Amygdala (tissue), 56 donors: ENCODE measurements at regions not wholly inside any gene's neighbourhood (a gene's known extent, or its start where the extent isn't known, plus 50 kb on each side); places are given as distances from the start of the nearest gene placed in this dataset.

Source experiments
- DNase-seq, 56 donors: peaks; one replicate each; lab custom pipeline; 2025; lab: John Stamatoyannopoulos, UW

DNA sequence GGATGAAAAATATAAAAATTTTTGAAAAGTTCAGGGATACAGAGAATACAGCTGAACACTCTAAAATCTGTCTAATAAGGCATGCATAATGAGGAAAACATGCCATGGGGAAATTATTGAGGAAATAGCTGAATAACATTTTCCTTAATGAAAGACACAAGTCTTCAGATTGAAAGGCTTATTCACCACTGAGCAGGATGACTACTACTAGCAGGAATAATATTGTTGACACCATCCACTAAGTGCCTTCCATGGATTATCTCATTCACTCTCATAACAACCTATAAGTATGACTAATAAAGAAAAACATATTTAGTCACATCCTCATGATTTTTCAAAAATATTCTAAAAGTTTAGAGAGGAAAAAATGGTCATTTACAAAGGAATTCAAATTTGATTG is 96.7 kb upstream of the FER start:
- DNase-seq = no peak

DNA sequence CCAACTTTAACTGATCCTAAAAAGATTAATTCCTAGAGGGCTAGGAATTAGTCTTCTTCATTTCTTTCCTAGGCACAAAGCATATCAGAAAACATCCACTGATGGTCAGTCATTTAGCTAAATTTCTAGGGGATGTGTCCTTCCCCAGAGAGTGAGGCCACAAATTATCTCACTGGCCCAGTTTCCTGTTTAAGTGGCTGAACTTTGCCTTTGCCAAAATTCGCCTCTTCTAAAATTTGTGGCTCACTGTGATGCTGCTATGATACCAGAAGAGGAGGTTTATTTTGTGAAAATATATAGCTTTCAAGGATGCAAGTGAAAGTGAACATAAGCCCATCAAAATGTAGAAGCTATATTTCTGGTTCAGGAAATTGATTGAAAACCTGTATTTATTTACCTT is 98.1 kb upstream of the FER start:
- DNase-seq = no peak

DNA sequence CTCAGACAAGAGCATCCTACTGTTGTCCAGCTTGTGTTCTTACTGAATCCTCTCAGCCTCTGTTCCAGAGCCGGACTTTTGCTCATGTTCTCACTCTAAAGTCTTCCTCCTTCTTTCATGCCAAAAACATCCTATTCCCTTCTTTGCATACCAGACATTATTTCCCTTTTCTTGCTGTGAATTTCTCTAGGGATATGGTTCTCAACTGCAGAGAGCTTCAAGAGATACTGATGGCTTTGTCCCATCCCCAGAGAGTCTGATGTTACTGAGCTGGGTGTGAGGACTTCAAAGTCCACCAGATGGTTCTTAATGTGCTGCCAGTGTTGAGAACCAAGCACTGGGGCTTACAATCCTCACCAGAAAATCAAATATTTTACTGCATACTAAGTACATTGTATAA is 98.6 kb upstream of the FER start:
- DNase-seq = no peak

DNA sequence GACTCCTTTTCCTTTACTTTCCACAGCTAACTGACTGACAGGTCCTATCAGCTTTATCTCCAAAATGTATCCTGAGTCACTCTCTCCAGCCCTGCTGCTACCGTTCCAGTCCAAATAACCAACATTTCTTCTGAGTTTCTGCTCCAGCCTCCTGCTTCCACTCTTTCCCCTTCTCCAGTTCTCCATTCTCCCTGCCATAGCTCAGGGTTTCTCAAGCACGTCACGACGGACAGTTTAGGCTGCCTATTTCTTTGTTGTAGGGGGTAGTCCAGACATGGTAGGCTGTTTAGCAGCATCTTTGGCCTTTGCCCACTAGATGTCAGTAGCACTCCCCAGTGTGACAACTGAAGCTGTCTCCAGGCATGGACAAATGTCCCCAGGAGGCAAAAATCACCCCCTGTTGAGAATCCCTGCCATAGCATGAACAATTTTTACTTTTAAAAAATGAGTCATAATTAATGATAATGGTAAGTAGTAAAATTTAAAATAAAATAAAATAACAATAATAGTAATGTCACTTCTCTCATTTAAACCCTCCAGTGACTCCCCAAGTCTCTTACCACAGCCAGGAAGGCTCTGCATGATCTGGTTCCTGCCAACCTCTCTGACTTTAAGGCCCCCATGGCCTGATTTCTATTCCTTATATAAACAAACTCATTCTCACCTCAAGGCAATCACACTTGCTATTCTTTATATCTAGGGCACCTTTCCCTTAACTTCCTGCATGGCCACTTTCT is 105.4 kb upstream of the FER start:
- peak in 49 of 56 donors; percentile 1 to 74 (median 22) for DNase-seq

DNA sequence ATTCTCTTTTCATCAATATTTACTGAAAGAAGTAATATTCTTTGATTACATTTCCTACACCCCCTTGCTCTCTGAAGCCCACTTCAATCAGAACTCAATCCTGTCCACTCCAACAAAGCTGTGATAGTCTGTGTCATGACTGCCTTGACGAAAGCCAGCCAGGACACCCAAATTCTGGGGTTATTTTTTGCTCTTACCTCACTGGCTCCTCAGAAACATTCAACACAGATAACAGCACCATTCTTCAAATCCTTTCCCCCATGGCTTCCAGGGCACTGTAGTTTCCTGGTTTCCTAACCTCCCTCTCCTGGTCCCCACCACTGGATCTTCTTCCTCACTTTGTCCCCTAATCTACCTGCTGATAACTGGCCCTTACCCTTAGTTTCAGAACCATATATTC is 106.1 kb upstream of the FER start:
- no peak for DNase-seq

DNA sequence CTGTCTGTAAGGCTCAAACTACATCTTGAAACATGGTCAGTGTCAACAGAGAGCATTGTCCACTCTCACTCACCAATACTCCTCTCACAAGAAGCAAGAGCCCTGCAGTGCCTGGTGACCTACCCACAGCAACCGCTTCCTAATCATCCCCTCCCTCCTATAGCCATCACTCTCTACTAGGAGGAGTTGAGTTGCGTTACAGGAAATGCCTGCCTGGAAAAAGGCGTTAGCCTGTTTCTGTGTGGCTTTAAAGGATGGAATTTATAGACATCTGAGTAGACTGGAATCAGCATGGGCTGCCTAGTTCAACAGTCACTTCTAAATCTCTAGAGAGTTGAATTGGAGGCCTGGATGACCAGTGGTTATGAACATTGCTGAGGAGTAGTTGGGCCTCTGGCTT is 108.3 kb upstream of the FER start:
- DNase-seq = no peak

DNA sequence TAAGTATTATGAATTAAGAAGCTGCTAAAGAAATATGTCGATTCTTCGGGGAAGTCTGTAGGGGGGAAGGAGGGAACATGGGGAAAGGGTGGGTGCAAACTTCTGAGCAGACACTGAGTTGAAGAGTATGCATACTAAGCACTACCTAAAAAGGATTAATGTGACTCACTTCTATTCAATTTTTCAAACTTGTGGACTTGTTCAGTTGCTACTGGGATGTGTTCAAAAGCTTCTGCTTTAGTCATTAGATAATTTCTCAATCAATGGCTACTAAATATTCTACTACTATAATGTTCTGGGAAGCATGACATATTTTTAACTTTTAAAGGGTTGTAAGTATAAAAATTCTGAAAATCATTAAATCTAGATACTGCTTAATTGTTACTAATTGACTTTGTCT is 109.7 kb upstream of the FER start:
- DNase-seq = no peak

DNA sequence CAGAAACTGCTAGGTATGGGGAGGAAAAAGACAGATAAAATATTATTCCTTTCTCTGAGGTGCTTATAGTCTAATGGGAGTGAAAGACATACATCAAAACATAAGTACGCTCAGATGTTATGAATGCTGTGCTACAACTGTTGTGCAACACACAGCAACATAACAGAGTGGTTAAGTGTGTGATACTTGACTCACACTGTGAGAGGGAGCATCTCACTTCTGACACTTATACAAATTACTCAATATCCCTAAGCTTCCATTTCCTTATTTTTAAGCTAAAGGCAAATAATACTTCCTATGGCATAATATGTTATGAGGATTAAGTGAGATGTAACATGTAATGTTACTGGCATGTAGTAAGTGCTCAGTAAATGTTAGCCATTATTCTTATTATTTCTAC is 110.6 kb upstream of the FER start:
- DNase-seq = no peak

DNA sequence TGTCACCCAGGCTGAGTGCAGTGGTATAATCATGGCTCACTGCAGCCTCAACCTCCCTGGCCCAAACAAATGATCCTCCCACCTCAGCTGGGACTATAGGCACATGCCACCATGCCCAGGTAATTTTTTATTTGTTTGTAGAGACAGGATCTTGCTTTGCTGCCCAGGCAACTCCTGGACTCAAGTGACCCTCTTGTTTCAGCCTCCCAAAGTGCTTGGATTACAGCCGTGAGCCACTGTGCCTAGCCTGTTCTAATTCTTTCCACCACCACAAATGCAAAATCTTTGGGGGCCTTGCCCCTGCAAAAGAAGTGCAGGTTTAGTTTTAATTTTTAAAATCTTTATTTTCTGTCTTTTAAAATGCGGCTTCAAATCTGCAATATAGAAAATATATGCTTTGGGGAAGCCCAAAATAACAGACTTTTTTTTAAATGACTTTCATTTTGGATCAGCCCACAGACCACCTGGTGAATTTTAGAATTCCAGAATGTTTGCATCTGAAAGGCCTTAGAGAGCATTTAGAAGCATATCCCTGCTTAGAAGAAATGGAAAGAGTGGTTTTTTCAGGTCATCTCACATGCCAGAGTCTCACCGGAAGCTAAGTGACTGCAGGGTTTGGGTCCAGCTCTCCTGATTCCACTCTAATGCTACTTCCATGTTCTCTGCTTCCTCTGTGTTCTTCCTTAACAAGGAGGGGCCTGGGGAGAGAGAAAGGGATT is 111.4 kb upstream of the FER start:
- DNase-seq = no peak

DNA sequence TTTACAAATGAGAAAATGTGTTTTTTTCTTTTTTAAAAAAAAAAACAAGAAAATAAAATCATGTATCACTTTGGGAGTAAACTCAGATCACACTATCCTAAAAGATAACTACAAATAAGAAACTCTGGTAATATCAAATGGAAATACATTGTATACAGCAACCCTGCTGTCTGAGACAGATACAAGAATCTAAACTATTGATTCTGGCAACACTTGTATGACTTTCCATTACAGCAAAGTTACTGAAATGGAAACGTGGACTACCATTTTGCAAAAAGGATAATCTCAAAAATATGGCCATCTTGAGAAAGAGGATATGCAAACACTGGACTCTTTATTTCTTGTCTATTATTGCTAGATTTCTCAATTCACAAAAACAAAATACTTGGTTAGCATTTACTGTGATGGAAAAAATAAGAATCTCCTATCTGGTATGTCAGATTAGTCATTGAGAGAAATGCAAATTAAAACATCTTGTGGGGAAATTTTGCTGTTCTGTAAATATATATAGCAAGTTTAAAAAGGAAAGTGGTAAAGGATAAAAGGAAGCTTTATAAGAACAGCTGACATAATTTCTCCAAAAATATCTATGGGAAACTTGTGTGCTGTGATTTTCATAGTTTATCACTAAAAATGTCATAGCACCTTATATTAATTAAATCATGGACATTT is 112.9 kb upstream of the FER start:
- no peak for DNase-seq

DNA sequence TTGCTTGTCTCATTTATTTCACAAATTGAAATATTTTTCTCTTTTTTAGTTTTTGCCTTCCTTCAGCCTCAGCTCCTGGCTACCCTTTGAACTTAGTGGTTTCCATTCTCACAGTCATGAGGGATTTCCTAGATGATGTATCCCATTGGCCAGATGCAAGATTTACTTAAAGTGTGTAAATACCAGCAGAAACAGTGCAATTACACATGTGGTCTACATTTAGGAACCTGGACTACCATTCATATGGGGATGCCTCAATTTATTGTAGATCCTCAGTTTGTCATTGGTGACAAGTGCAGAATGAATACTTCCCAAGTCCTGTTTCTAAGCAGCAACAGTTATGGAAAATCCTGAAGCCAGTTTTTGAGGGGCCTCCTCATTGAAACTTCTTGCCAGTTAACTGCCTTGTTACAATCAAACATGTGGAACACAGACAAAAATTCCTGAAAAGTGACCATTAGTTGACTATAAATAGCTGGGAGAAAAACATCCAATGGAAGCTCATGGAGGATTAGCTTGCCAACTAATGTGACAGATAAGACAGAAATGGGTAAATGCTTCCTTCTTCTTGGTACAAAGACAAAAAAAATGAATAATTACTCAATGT is 113.6 kb upstream of the FER start:
- DNase-seq = no peak

DNA sequence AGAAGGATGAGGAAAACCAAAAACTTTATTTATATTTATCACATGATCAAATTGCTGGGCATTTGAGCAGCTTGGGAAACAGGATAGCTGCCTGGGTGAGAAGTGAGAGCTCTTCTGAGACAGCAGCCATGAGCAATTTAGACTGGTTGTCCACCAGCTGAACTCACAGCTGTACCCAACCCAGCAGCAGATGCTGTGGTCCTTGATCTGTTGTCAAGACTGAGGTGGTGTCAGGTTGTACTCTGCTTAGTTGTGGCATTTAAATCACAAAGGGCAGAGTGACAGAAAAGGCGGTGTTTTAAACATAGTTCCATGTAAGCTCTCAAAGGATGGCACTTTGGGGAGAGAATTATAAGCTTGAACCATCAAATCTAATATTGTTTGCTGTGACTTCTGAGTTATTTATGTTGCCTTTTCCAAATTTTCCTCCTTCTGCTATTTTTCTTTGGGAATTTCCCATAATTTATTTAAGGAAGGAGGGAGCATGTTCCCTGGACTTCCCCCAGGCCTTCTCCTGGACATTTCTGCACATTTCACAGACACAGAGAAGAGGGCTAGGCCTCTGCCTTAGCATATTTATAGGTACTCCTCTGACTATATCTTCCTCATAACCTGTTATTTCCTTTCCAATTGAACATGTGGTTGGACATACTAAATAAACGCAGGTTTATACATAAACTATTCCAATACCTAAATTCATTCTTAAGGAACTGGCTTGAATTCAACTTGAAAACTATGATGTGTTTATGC is 117.7 kb upstream of the FER start:
- no peak for DNase-seq

DNA sequence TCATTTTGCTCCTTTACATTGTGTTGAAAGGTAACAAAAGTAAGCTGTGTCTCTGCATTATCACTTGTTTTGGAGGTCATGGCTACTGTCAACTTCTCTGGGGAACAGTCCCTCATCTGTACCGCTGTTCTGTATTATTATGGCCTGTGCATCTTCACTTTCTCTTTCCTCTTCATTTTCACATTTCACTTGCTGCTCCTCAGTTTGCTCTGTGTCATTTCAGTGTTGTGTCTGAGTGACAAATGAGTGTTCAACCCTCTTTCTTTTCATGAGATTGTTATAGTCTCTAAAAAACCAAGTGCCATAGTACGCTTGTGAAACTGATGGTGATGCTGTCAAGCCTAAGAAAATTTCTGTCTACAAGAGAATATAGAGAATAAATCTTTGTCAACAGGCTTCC is 122.0 kb upstream of the FER start:
- no peak for DNase-seq

DNA sequence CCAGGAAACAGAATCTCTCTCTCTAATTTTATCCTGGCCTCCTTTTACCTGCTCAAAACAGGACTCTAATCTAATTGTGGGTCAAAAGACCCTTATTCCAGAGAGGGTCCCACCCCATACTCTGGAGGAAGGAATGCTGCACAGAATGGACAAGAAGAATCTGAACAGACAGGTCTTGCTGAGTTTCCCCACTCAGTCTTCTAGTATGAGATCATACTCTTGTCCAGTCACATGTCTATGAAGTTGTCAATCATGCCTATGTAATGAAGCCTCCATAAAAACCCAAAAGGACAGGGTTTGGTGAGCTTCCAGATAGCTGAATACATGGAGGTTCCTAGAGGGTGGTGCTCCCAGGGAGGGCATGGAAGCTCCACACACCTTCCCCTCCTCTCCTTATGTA is 123.9 kb upstream of the FER start:
- DNase-seq = no peak

DNA sequence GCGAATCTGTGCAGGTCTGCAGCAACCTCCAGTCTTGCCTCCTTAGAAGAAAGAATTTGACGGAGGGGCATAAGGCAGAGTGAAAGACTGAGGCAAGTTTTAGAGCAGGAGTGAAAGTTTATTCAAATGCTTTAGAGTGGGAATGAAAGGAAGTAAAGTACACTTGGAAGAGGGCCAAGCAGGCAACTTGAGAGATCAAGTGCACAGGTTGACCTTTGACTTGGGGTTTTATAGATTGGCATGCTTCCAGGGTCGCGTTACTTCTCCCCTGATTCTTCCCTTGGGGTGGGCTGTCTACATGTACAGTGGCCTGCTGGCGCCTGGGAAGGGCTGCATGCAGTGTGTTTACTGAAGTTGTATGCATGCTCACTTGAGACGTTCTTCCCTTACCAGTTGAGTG is 127.2 kb upstream of the FER start:
- peak in 1 of 56 donors; percentile 2 for DNase-seq

DNA sequence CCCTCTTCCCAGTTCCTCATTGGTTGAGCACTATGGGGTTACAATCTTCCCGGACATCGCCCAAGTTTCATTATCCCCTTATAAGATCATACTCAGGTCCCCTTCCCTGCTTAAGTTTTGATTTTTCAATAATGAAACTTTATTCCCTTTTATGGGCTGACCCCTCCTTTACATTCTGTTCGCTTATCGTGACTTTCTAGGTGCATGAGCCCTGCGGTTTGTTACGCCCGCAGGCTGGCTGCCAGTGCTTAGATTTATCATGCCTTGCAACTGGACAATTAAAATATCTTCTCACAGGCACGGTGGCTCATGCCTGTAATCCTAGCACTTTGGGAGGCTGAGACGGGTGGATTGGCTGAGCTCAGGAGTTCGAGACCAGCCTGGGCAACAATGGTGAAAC is 127.9 kb upstream of the FER start:
- no peak for DNase-seq

DNA sequence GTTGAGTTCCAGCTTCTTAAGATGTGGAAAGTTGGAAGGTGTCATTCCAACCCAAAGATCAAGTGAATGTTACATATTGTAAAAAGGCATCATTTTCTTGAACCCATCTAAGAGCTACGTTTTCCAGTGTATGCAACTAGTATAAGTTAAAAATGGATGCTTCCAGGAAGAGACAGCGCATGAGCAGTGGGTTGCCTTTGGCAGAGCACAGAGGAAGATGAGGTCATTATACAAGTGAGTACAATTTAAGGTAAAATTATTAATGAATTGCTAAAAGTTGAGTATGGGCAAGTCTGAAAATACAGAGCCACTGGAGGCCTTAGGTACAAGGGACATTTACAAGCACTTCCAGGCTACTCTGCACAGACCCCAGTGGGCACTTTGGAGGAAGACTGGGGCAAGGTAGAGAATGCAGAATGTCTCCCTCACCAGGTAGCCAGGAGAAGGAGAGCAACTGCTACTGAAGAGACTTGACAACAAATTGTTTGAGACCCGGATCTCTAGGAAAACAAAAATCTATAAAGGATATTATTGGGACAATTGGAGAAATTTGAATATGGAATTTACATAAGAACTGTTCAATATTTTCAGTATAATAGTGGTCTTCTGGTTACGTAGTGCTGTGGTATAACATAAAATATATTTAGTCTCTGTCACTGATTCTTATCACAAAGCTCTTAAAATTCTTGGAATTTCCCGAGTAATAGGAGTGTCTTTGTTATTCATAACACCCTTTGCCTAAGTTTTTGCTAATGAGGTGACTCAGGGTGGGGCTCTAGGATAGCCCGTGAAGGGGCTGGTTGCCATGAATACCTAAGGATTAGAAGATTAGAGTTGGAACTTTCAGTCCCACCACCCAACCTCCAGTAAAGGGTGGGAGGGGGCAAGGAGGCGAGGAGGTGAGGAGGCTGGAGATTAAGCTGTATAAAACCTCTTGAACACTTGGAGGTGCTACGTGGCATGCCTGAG is 129.9 kb upstream of the FER start:
- no peak for DNase-seq

DNA sequence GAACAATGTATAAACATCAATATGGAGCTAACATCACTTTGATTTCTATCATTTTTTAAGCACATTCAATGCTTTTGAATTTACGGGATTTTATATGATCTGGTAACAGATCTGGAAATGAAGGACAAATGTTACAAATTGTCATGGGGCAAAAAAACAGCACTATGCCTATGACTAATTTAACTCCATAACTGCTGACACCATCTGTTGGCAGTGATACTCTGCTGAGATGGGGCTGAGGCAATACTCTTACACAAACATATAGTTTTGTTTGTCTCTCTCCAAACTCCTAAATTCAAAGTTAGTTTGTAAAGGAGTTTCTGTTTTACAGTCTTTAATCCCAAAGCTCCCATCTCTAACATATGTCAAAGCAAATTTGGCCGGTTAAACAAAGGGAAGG is 132.5 kb upstream of the FER start:
- no peak for DNase-seq

DNA sequence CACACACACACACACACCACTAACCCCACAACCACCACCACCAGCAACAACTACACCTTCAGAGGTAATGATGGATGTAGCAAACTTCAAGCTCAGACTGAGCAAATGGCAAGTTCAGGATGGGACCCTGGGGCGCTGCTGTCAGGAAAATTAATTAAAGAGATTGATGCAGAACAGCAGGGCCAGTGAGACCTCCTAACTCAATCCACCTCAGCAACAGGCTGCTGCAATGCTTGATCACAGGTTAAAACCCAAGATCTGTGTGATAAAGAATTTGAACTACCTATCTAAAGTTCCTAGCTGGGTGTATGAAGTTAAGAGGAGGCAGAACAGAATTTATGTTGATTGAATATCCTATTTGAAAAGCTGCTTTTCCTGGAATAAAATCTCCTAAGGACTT is 140.3 kb upstream of the FER start:
- no peak for DNase-seq

DNA sequence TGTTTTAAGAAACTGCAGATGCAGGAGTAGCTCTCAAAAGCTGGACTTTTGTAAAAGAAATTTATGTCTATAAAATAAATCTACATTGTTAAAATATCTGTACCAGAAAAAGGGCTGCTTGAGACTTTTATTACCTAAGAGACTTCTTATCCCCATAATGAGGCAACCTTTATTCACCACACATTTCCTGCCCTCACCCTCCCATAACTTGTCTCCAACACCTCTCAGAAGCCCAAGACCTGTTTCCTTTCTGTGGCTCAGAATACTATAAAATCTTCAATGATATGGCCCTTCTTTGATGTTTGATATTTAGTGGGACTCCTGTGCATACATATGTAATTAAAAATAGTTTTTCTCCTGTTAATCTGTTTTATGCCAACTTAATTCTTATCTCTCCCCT is 141.5 kb upstream of the FER start:
- no peak for DNase-seq
